ENCODE measurements at regions not wholly inside any gene's neighbourhood (a gene's known extent, or its start where the extent isn't known, plus 50 kb on each side); places are given as distances from the start of the nearest gene placed in this dataset.

- TF ChIP-seq POLR2A (IDR thresholded peaks at IDR 0.05; ENCODE audit: low read length) (no peak), GATA1 (IDR thresholded peaks at IDR 0.05; ENCODE audit: low read depth, low read length) (no peak)
Measured at GRCh38 chr5:37892586-37892985, 52.7 kb upstream of the GDNF start.

Data from erythroblast (primary cell).